Caco-2 (cell line): ENCODE measurements at regions not wholly inside any gene's neighbourhood (a gene's known extent, or its start where the extent isn't known, plus 50 kb on each side); places are given as distances from the start of the nearest gene placed in this dataset.

Experiments
- BruUV-seq: library from RNA; stranded (reverse); fragments of 400-500 nt; replicated peaks from 2 replicates; lab custom pipeline; 2021; lab: Mats Ljungman, UMichigan
- CTCF ChIA-PET: fragments of 300-600 bp; sonication (Branson Sonifier 250); formaldehyde crosslinking; loops from one replicate; lab custom pipeline; 2022; ENCODE audit warnings: antibody characterized with exemption; lab: Charles Lee
- POLR2A ChIA-PET: fragments of 300-600 bp; sonication (Branson Sonifier 250); formaldehyde crosslinking; loops from one replicate; lab custom pipeline; 2022; ENCODE audit warnings: antibody characterized with exemption; lab: Charles Lee
- DNase-seq, 2 experiments: peaks; one replicate each; pipeline versions ENCODE4 v3.0.0 to v3.0.0-alpha.2; 2020 to 2022
- H3K27me3 ChIP-seq: replicated peaks from 2 replicates; pipeline ENCODE4 v1.6.0; 2011; ENCODE audit warnings: low read length; ENCODE audit not compliant: control insufficient read depth, insufficient read depth
- H3K36me3 ChIP-seq: 2 replicates; pipeline ENCODE4 v1.5.1; 2011; ENCODE audit warnings: low read length; ENCODE audit not compliant: control insufficient read depth, insufficient read depth
- H3K4me1 ChIP-seq: fragments of 250-450 bp; sonication (Bioruptor Pico); 2 replicates; pipeline ENCODE4 v1.5.1; 2020; ENCODE audit warnings: mild to moderate bottlenecking
- H3K4me3 ChIP-seq: 2 replicates; pipeline ENCODE4 v1.5.1; 2011; ENCODE audit warnings: low read depth, mild to moderate bottlenecking, control low read depth, low read length
- H3K9me3 ChIP-seq: fragments of 250-450 bp; sonication (Bioruptor Pico); 2 replicates; pipeline ENCODE4 v1.5.1; 2020; ENCODE audit warnings: mild to moderate bottlenecking, moderate library complexity
- H3K27ac Mint-ChIP-seq: one replicate; pipeline ENCODE4 v1.8.0; 2022; ENCODE audit warnings: mixed read lengths; ENCODE audit not compliant: unreplicated experiment
- H3K27me3 Mint-ChIP-seq: one replicate; pipeline ENCODE4 v1.8.0; 2022; ENCODE audit warnings: mixed read lengths; ENCODE audit not compliant: insufficient read depth, unreplicated experiment
- H3K36me3 Mint-ChIP-seq: one replicate; pipeline ENCODE4 v1.8.0; 2022; ENCODE audit warnings: mild to moderate bottlenecking, mixed read lengths; ENCODE audit not compliant: insufficient read depth, unreplicated experiment
- H3K4me1 Mint-ChIP-seq: one replicate; pipeline ENCODE4 v1.8.0; 2022; ENCODE audit warnings: low read depth, mixed read lengths; ENCODE audit not compliant: unreplicated experiment
- H3K4me3 Mint-ChIP-seq: one replicate; pipeline ENCODE4 v1.8.0; 2022; ENCODE audit warnings: mild to moderate bottlenecking, moderate library complexity, mixed read lengths; ENCODE audit not compliant: unreplicated experiment
- H3K9me3 Mint-ChIP-seq: one replicate; pipeline ENCODE4 v1.8.0; 2022; ENCODE audit warnings: mixed read lengths; ENCODE audit not compliant: unreplicated experiment
- intact Hi-C: fragments of 100-400 bp; cut with micrococcal nuclease; formaldehyde crosslinking; loops from one replicate; pipeline ENCODE4 v1.10.0; 2022; ENCODE audit not compliant: unreplicated experiment
- TF ChIP-seq, protein P1 (sequence below), 2 experiments: fragments of 200-600 bp in 1 of 2; IDR thresholded peaks; 1 replicate in 1 of 2; 2 replicates in 1 of 2; pipeline versions ENCODE4 v1.5.1 to v1.8.0; 2011 to 2022; ENCODE audit warnings: antibody characterized with exemption in 1 of 2, control low read depth in 1 of 2, inconsistent platforms in 1 of 2, low read depth in 1 of 2, low read length in 1 of 2, mild to moderate bottlenecking in 1 of 2, moderate library complexity in 1 of 2; ENCODE audit not compliant: insufficient read depth in 1 of 2, severe bottlenecking in 1 of 2, unreplicated experiment in 1 of 2

DNA sequence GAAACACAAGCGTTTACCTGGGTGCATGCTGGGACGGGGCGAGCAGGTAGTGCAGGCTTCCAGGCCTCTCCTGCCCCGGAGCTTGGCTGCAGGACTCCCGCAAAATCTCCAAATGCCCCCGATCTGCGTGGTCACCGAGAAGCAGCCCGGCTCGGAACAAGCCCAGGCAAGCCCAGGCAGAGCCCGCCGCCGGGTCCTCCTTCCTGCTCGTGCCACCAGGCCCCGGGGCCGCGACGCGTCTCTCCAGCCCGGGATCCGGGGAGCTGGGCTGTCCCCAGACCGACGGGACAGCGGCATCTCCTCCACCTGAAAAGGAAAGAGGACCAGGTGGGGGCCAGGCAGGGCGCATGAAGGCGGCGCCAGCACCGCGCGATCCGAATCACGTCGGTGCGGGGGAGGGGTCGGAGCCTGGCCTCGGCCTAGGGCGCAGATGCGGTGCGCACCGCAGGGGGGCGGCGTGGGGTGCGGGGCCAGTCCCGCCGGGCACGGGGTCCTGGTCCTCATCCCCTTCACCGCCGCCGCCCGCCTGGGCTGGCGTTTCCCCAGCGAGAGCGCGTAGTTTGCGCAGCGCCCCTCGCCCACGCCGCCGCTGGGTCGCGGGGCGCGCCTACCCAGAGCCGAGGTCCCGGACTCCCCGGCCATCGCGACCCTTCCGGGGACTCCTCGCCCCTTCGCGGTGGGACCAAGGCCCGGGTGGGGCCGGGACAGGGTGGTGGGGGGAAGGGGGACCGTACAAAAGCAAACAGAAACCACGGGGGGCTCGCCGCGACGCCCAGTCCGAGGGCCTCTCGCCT, 52.4 kb upstream of the H6PD start:
- peak overlapping the region; percentile 87 for H3K4me3 Mint-ChIP-seq
- H3K27me3 Mint-ChIP-seq: no peaks in the 10 kb centered on the region
- H3K9me3 Mint-ChIP-seq: no peaks in the 10 kb centered on the region
- peak overlapping the region; percentile 72 for H3K27ac Mint-ChIP-seq
- POLR2A ChIA-PET: no interaction called here
- CTCF ChIA-PET: interaction anchor here (0.9 to 1.4 kb wide), 3 partner anchors 52 to 72 kb away, joined by 3 to 5 read pairs (median 4); partner anchors contain the start of genes GPR157 and H6PD
- Histone ChIP-seq H3K4me3 (peak overlapping the region; percentile 75), H3K27me3 (no peaks in the 10 kb centered on the region), H3K9me3 (no peaks in the 10 kb centered on the region), H3K36me3 (peaks cover 1% of the 10 kb centered on the region), H3K4me1 (peaks cover 15% of the 10 kb centered on the region; the same call in 1 of the 2 replicates)
- TF ChIP-seq, protein P1, sequence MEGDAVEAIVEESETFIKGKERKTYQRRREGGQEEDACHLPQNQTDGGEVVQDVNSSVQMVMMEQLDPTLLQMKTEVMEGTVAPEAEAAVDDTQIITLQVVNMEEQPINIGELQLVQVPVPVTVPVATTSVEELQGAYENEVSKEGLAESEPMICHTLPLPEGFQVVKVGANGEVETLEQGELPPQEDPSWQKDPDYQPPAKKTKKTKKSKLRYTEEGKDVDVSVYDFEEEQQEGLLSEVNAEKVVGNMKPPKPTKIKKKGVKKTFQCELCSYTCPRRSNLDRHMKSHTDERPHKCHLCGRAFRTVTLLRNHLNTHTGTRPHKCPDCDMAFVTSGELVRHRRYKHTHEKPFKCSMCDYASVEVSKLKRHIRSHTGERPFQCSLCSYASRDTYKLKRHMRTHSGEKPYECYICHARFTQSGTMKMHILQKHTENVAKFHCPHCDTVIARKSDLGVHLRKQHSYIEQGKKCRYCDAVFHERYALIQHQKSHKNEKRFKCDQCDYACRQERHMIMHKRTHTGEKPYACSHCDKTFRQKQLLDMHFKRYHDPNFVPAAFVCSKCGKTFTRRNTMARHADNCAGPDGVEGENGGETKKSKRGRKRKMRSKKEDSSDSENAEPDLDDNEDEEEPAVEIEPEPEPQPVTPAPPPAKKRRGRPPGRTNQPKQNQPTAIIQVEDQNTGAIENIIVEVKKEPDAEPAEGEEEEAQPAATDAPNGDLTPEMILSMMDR (IDR thresholded peaks at IDR 0.05; ENCODE audit: insufficient read depth in 1 of 2, low read depth in 1 of 2, low read length in 1 of 2, severe bottlenecking in 1 of 2, unreplicated experiment in 1 of 2): peak; percentile 7 to 23
- no peaks in the 10 kb centered on the region for H3K4me1 Mint-ChIP-seq
- DNase-seq: peak; percentile 67 to 76
- H3K36me3 Mint-ChIP-seq: no peaks in the 10 kb centered on the region
- no TSS peak for BruUV-seq
- intact Hi-C loops: loop anchor here (1.0 kb wide), 3 partner anchors 14 to 72 kb away; no protein-coding TSS in a partner anchor

DNA sequence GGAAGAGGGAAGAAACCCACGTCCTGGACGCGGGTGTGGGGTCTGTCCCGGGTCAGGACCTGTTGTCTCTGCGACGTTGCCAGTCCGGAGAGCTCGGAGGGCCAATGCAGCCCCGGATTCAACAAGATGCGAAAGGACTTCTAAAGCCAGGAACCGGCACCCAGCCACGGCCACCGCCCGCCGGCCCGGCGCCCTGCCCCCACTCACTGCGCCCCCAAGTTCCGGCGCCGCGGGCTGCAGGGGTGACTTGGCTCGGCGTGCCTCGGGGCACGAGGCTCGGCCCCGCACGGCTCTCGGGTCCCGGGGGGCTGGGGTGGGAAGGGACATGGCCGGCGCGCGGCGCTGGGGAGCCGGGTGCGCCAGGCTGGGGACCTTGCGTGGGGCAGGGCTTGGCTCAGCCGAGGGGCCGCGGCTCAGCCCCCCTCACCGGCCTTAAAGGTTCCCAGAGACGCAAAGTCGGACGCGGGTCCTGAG, 51.8 kb upstream of the H6PD start:
- H3K4me1 ChIP-seq: peaks cover 15% of the 10 kb centered on the region; the same call in 1 of the 2 replicates
- H3K4me3 ChIP-seq: peak overlapping the region; percentile 75
- CTCF ChIA-PET: interaction anchor here (1.4 kb wide), 1 partner anchor 73 kb away, joined by 3 read pairs; no protein-coding TSS in a partner anchor
- peaks cover 1% of the 10 kb centered on the region for H3K36me3 ChIP-seq
- no peaks in the 10 kb centered on the region for H3K9me3 ChIP-seq
- TF ChIP-seq, protein P1 (IDR thresholded peaks at IDR 0.05; ENCODE audit: insufficient read depth in 1 of 2, low read depth in 1 of 2, low read length in 1 of 2, severe bottlenecking in 1 of 2, unreplicated experiment in 1 of 2): no peak
- Mint-ChIP-seq H3K27me3 (no peaks in the 10 kb centered on the region), H3K4me3 (peak overlapping the region; percentile 87), H3K9me3 (no peaks in the 10 kb centered on the region), H3K4me1 (no peaks in the 10 kb centered on the region), H3K36me3 (no peaks in the 10 kb centered on the region), H3K27ac (peak overlapping the region; percentile 72)
- DNase-seq: no peak
- POLR2A ChIA-PET: no interaction called here
- H3K27me3 ChIP-seq: no peaks in the 10 kb centered on the region
- BruUV-seq: no TSS peak
- intact Hi-C loops: no loop called here

DNA sequence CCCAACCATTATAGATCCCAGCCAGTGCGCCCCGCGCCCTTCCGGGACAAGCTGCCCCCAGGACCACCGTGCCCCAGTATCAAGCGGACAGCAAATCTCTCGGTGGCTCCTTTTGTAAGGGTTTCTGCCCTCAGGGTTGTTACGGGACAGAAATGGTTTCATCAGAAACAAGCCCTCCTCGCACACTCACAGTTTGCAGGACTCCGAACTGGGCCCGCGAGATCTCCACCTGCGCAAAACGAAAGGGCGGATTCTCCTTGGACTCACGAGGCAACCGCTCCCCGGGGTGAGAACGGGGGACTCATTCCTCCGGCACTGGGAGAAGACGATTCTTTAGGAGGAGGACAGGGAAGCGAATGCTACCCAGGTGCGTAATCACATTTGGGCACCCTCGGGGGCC, 51.1 kb upstream of the H6PD start:
- POLR2A ChIA-PET: no interaction called here
- Histone ChIP-seq H3K9me3 (no peaks in the 10 kb centered on the region), H3K27me3 (no peaks in the 10 kb centered on the region), H3K4me1 (peaks cover 15% of the 10 kb centered on the region; the same call in 1 of the 2 replicates), H3K4me3 (no peak overlapping the region), H3K36me3 (peaks cover 1% of the 10 kb centered on the region)
- H3K4me3 Mint-ChIP-seq: no peak overlapping the region
- no peaks in the 10 kb centered on the region for H3K9me3 Mint-ChIP-seq
- H3K4me1 Mint-ChIP-seq: no peaks in the 10 kb centered on the region
- BruUV-seq: TSS peak; percentile 16
- H3K27ac Mint-ChIP-seq: no peak overlapping the region
- no peaks in the 10 kb centered on the region for H3K27me3 Mint-ChIP-seq
- no peaks in the 10 kb centered on the region for H3K36me3 Mint-ChIP-seq
- TF ChIP-seq, protein P1 (IDR thresholded peaks at IDR 0.05; ENCODE audit: insufficient read depth in 1 of 2, low read depth in 1 of 2, low read length in 1 of 2, severe bottlenecking in 1 of 2, unreplicated experiment in 1 of 2): no peak
- no peak for DNase-seq
- CTCF ChIA-PET: no interaction called here
- intact Hi-C loops: no loop called here
